H1 (cell line): ENCODE measurements at regions not wholly inside any gene's neighbourhood (a gene's known extent, or its start where the extent isn't known, plus 50 kb on each side); places are given as distances from the start of the nearest gene placed in this dataset.

ENCODE experiments used
- CTCF ChIA-PET: fragments of 300-600 bp; sonication (Branson Sonifier 250); formaldehyde crosslinking; loops from one replicate; lab custom pipeline; 2021; ENCODE audit not compliant: partially characterized antibody; lab: Charles Lee
- POLR2A ChIA-PET: fragments of 300-600 bp; sonication (Branson Sonifier 250); formaldehyde crosslinking; loops from one replicate; lab custom pipeline; 2021; ENCODE audit warnings: inconsistent platforms; ENCODE audit not compliant: partially characterized antibody; lab: Charles Lee
- DNase-seq, 2 experiments: peaks; one replicate each; pipeline versions ENCODE4 v3.0.0 to v3.0.0-alpha.2; 2010 to 2022; ENCODE audit warnings: low spot score in 2 of 2, low read depth in 1 of 2, mixed read lengths in 1 of 2
- FAIRE-seq: peaks from 2 replicates; lab custom pipeline; 2011; peaks lifted over from hg19 to GRCh38; lab: Jason Lieb, UNC
- H2AFZ ChIP-seq: 2 replicates; pipeline ENCODE4 v1.8.1; 2012; ENCODE audit warnings: low read length, inconsistent platforms
- H2AK5ac ChIP-seq: 2 replicates; pipeline ENCODE4 v1.6.1; 2013; ENCODE audit warnings: low read depth, low read length
- H2BK120ac ChIP-seq: replicated peaks from 2 replicates; pipeline ENCODE3; 2013; ENCODE audit warnings: low read depth, low read length, inconsistent platforms
- H2BK12ac ChIP-seq: 2 replicates; pipeline ENCODE4 v1.6.1; 2013; ENCODE audit warnings: low read depth, low read length
- H2BK15ac ChIP-seq: 2 replicates; pipeline ENCODE4 v1.6.1; 2013; ENCODE audit warnings: low read length
- H2BK20ac ChIP-seq: 2 replicates; pipeline ENCODE4 v1.6.1; 2013; ENCODE audit warnings: low read length
- H2BK5ac ChIP-seq: 2 replicates; pipeline ENCODE4 v1.6.1; 2013; ENCODE audit warnings: low read depth, low read length
- H3K14ac ChIP-seq: 2 replicates; pipeline ENCODE4 v1.6.1; 2013; ENCODE audit warnings: inconsistent platforms; ENCODE audit not compliant: insufficient read length
- H3K18ac ChIP-seq: 2 replicates; pipeline ENCODE4 v1.6.1; 2013; ENCODE audit warnings: low read length; ENCODE audit errors: extremely low read depth
- H3K23ac ChIP-seq: 2 replicates; pipeline ENCODE4 v1.6.1; 2013; ENCODE audit warnings: inconsistent platforms; ENCODE audit not compliant: insufficient read length
- H3K23me2 ChIP-seq: 2 replicates; pipeline ENCODE4 v1.6.1; 2013; ENCODE audit warnings: low read depth, low read length
- H3K27ac ChIP-seq: 2 replicates; pipeline ENCODE4 v1.6.1; 2011; ENCODE audit warnings: low read depth, low read length, inconsistent platforms
- H3K27me3 ChIP-seq, 4 experiments: replicated peaks in 1 of 4; 1 replicate in 1 of 4; 2 replicates in 3 of 4; pipeline versions ENCODE4 v1.6.1 to v1.8.1; 2011 to 2013; ENCODE audit warnings: low read length in 3 of 4, mild to moderate bottlenecking in 3 of 4, inconsistent platforms in 2 of 4, mixed read lengths in 2 of 4, moderate library complexity in 1 of 4; ENCODE audit not compliant: control insufficient read depth in 3 of 4, insufficient read depth in 3 of 4; ENCODE audit errors: extremely low read depth in 1 of 4
- H3K36me3 ChIP-seq, 4 experiments: 2 replicates each; pipeline versions ENCODE4 v1.6.1 to v1.8.1; 2011 to 2013; ENCODE audit warnings: mild to moderate bottlenecking in 4 of 4, low read length in 3 of 4, moderate library complexity in 2 of 4, control low read depth in 1 of 4, inconsistent platforms in 1 of 4; ENCODE audit not compliant: insufficient read depth in 4 of 4, control insufficient read depth in 2 of 4
- H3K4ac ChIP-seq: replicated peaks from 2 replicates; pipeline ENCODE3; 2013; ENCODE audit warnings: low read length, low read depth, mixed read lengths, inconsistent platforms; ENCODE audit not compliant: insufficient read length
- H3K4me1 ChIP-seq, 4 experiments: replicated peaks in 1 of 4; 1 replicate in 1 of 4; 2 replicates in 3 of 4; pipeline versions ENCODE4 v1.6.1 to v1.8.1; 2011 to 2013; ENCODE audit warnings: low read length in 3 of 4, inconsistent platforms in 2 of 4, mixed read lengths in 1 of 4; ENCODE audit not compliant: insufficient read depth in 4 of 4, control insufficient read depth in 3 of 4
- H3K4me2 ChIP-seq, 2 experiments: 2 replicates each; pipeline versions ENCODE4 v1.6.1 to v1.8.1; 2011 to 2013; ENCODE audit warnings: low read depth in 2 of 2, low read length in 2 of 2, control low read depth in 1 of 2, inconsistent platforms in 1 of 2, mild to moderate bottlenecking in 1 of 2; ENCODE audit not compliant: insufficient read depth in 1 of 2
- H3K4me3 ChIP-seq, 4 experiments: fragments of 200-600, 300-600 bp in 1 of 4; sonication (generic), shearing (Covaris generic), sonication (Bioruptor Twin) in 1 of 4; 2 replicates each; pipeline versions ENCODE4 v1.5.1 to v1.8.1; 2011 to 2016; ENCODE audit warnings: low read length in 4 of 4, low read depth in 3 of 4, control low read depth in 2 of 4, inconsistent platforms in 2 of 4, mild to moderate bottlenecking in 2 of 4, mixed read lengths in 1 of 4, moderate library complexity in 1 of 4; ENCODE audit not compliant: insufficient read depth in 2 of 4; ENCODE audit errors: extremely low read depth in 1 of 4
- H3K56ac ChIP-seq: replicated peaks from 2 replicates; pipeline ENCODE3; 2013; ENCODE audit warnings: low read depth, mild to moderate bottlenecking, mixed read lengths, low read length, inconsistent platforms; ENCODE audit not compliant: insufficient read length
- H3K79me1 ChIP-seq: 2 replicates; pipeline ENCODE4 v1.6.1; 2013; ENCODE audit warnings: low read depth, low read length, control low read depth
- H3K79me2 ChIP-seq, 2 experiments: 2 replicates each; pipeline versions ENCODE4 v1.6.1 to v1.8.1; 2012 to 2013; ENCODE audit warnings: low read length in 2 of 2, mild to moderate bottlenecking in 2 of 2, inconsistent platforms in 1 of 2; ENCODE audit not compliant: insufficient read depth in 2 of 2, control insufficient read depth in 1 of 2
- H3K9ac ChIP-seq, 4 experiments: replicated peaks in 1 of 4; 1 replicate in 1 of 4; 2 replicates in 3 of 4; pipeline versions ENCODE4 v1.6.1 to v1.8.1; 2011 to 2013; ENCODE audit warnings: low read depth in 3 of 4, low read length in 3 of 4, control low read depth in 2 of 4, mild to moderate bottlenecking in 2 of 4, moderate library complexity in 2 of 4, inconsistent platforms in 1 of 4; ENCODE audit errors: extremely low read depth in 1 of 4
- H3K9me3 ChIP-seq, 2 experiments: 2 replicates each; pipeline versions ENCODE4 v1.6.1 to v1.8.1; 2012 to 2013; ENCODE audit warnings: mild to moderate bottlenecking in 2 of 2, moderate library complexity in 2 of 2, control low read depth in 1 of 2, inconsistent platforms in 1 of 2, low read depth in 1 of 2, low read length in 1 of 2, mixed read lengths in 1 of 2; ENCODE audit not compliant: insufficient read depth in 2 of 2
- H4K20me1 ChIP-seq, 2 experiments: replicated peaks in 1 of 2; 2 replicates each; pipeline versions ENCODE3 to v1.8.1; 2011 to 2013; ENCODE audit warnings: inconsistent platforms in 2 of 2, low read length in 2 of 2, mild to moderate bottlenecking in 1 of 2; ENCODE audit not compliant: insufficient read depth in 2 of 2, control insufficient read depth in 1 of 2
- H4K5ac ChIP-seq: 2 replicates; pipeline ENCODE4 v1.6.1; 2013; ENCODE audit warnings: low read length, low read depth, mixed read lengths, inconsistent platforms; ENCODE audit not compliant: insufficient read length
- H4K8ac ChIP-seq: 2 replicates; pipeline ENCODE4 v1.8.0; 2013; ENCODE audit warnings: mild to moderate bottlenecking, moderate library complexity, low read length, inconsistent platforms; ENCODE audit not compliant: insufficient read depth; ENCODE audit errors: extremely low read depth
- H4K91ac ChIP-seq: replicated peaks from 2 replicates; pipeline ENCODE3; 2013; ENCODE audit warnings: low read length, mixed read lengths, inconsistent platforms; ENCODE audit not compliant: insufficient read length
- ATF3 ChIP-seq: IDR thresholded peaks from 2 replicates; pipeline ENCODE4 v1.6.1; 2011; ENCODE audit warnings: low read depth, mild to moderate bottlenecking, low read length; ENCODE audit not compliant: insufficient read depth
- CBX5 ChIP-seq: fragments of 300-800, 300-1000 bp; sonication (generic); IDR thresholded peaks from 2 replicates; pipeline ENCODE4 v1.7.1; 2016; ENCODE audit warnings: antibody characterized with exemption, low read length, low read depth
- CTBP2 ChIP-seq: IDR thresholded peaks from 2 replicates; pipeline ENCODE4 v1.7.0; 2011; ENCODE audit warnings: borderline replicate concordance, mild to moderate bottlenecking, moderate library complexity, mixed read lengths, low read length; ENCODE audit not compliant: insufficient read depth, insufficient read length
- EZH2 ChIP-seq: fragments of 200-600 bp; sonication (generic); IDR thresholded peaks from 2 replicates; pipeline ENCODE4 v1.7.1; 2012; ENCODE audit warnings: low read depth, mild to moderate bottlenecking, moderate library complexity, low read length, inconsistent platforms; ENCODE audit not compliant: severe bottlenecking
- FOSL1 ChIP-seq: IDR thresholded peaks from 2 replicates; pipeline ENCODE4 v1.6.1; 2011; ENCODE audit warnings: mild to moderate bottlenecking, low read depth, low read length, moderate library complexity; ENCODE audit not compliant: insufficient read depth
- POLR2A ChIP-seq, 2 experiments: IDR thresholded peaks; 1 replicate in 1 of 2; 2 replicates in 1 of 2; pipeline ENCODE4 v1.6.1; 2011; ENCODE audit warnings: low read depth in 2 of 2, low read length in 2 of 2, mild to moderate bottlenecking in 2 of 2; ENCODE audit errors: control extremely low read depth in 1 of 2
- POLR2AphosphoS5 ChIP-seq: IDR thresholded peaks from 2 replicates; pipeline ENCODE4 v1.6.1; 2011; ENCODE audit warnings: low read depth, low read length
- RFX5 ChIP-seq: IDR thresholded peaks from 2 replicates; pipeline ENCODE4 v1.6.1; 2011; ENCODE audit warnings: low read depth, low read length, improper control_type of control experiment, borderline replicate concordance
- RXRA ChIP-seq: IDR thresholded peaks from 2 replicates; pipeline ENCODE4 v1.6.1; 2011; ENCODE audit warnings: low read depth, mild to moderate bottlenecking, low read length, moderate library complexity; ENCODE audit not compliant: insufficient read depth
- WGBS, 2 experiments: shearing (Covaris generic) in 1 of 2; methylation state at CpG; one replicate each; pipeline versions ENCODE4 v1.1.6 to v1.1.7; 2013 to 2015; ENCODE audit warnings: low lambda C conversion rate in 2 of 2, mixed read lengths in 2 of 2, inconsistent platforms in 1 of 2, low coverage in 1 of 2, missing lambda C conversion rate in 1 of 2; ENCODE audit not compliant: insufficient replicate concordance in 2 of 2, insufficient coverage in 1 of 2, insufficient read length in 1 of 2; ENCODE audit errors: extremely low coverage in 1 of 2, missing lambda C conversion rate in 1 of 2; 5-methylcytosine and 5-hydroxymethylcytosine counted together
- TF ChIP-seq, protein P1 (sequence below): IDR thresholded peaks from 2 replicates; pipeline ENCODE4 v1.6.1; 2012; ENCODE audit warnings: low read length, inconsistent platforms
- TF ChIP-seq, protein P2 (sequence below): IDR thresholded peaks from 2 replicates; pipeline ENCODE4 v1.6.1; 2012; ENCODE audit warnings: inconsistent platforms

GRCh38 chr12:71071536-71072097 lies 86.2 kb downstream of the TSPAN8 start:
- Histone ChIP-seq H3K14ac (no peak overlapping the region), H3K9ac (no peak overlapping the region), H3K79me2 (no peaks in the 10 kb centered on the region), H3K4me2 (no peak overlapping the region), H2BK120ac (no peak overlapping the region), H2AK5ac (no peak overlapping the region), H2BK20ac (no peak overlapping the region), H3K27ac (no peak overlapping the region), H2BK5ac (no peak overlapping the region), H3K23ac (no peak overlapping the region), H3K4ac (no peak overlapping the region), H4K91ac (no peak overlapping the region), H2AFZ (no peak overlapping the region), H3K36me3 (no peaks in the 10 kb centered on the region), H3K27me3 (no peaks in the 10 kb centered on the region), H3K4me3 (no peak overlapping the region), H4K5ac (no peak overlapping the region), H3K18ac (no peak overlapping the region), H3K4me1 (no peaks in the 10 kb centered on the region), H2BK15ac (no peak overlapping the region), H3K23me2 (no peaks in the 10 kb centered on the region), H3K56ac (no peak overlapping the region), H2BK12ac (no peak overlapping the region), H3K9me3 (peaks cover 0 to 3% of the 10 kb centered on the region in 2 experiments; a peak in 1 of 4 replicates), H3K79me1 (no peaks in the 10 kb centered on the region), H4K20me1 (no peaks in the 10 kb centered on the region), H4K8ac (no peak overlapping the region)
- WGBS, 2 experiments: 92% methylated on average over 3 of the region's 3 CpGs; no CpG with 5 or more reads in 1 of the 2 experiments
- POLR2A ChIA-PET: no interaction called here
- FAIRE-seq (no peak), DNase-seq (no peak)
- CTCF ChIA-PET: interaction anchor here (1.3 kb wide), 1 partner anchor 28 kb away, joined by 3 read pairs; no protein-coding TSS in a partner anchor
- no peak for TF ChIP-seq RXRA
- TF ChIP-seq, protein P1, sequence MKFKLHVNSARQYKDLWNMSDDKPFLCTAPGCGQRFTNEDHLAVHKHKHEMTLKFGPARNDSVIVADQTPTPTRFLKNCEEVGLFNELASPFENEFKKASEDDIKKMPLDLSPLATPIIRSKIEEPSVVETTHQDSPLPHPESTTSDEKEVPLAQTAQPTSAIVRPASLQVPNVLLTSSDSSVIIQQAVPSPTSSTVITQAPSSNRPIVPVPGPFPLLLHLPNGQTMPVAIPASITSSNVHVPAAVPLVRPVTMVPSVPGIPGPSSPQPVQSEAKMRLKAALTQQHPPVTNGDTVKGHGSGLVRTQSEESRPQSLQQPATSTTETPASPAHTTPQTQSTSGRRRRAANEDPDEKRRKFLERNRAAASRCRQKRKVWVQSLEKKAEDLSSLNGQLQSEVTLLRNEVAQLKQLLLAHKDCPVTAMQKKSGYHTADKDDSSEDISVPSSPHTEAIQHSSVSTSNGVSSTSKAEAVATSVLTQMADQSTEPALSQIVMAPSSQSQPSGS: no peak
- no peak for TF ChIP-seq POLR2A (IDR thresholded peaks at IDR 0.05; ENCODE audit: control extremely low read depth in 1 of 2, low read depth in 2 of 2, low read length in 2 of 2)
- TF ChIP-seq, protein P2, sequence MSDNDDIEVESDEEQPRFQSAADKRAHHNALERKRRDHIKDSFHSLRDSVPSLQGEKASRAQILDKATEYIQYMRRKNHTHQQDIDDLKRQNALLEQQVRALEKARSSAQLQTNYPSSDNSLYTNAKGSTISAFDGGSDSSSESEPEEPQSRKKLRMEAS: no peak
- no peak for TF ChIP-seq CBX5
- no peak for TF ChIP-seq FOSL1
- TF ChIP-seq ATF3: no peak
- TF ChIP-seq EZH2: no peak
- TF ChIP-seq CTBP2: no peak
- TF ChIP-seq RFX5: no peak
- TF ChIP-seq POLR2AphosphoS5: no peak
